Astrocyte of the spinal cord (primary cell): ENCODE measurements at regions not wholly inside any gene's neighbourhood (a gene's known extent, or its start where the extent isn't known, plus 50 kb on each side); places are given as distances from the start of the nearest gene placed in this dataset.

Source experiments
- DNase-seq: peaks from one replicate; pipeline ENCODE4 v3.0.0; 2011; ENCODE audit warnings: low read depth, low spot score
- H3K4me3 ChIP-seq: 2 replicates; pipeline ENCODE4 v1.5.1; 2011; ENCODE audit warnings: low read depth, mild to moderate bottlenecking, low read length, moderate library complexity
- CTCF ChIP-seq: IDR thresholded peaks from 2 replicates; pipeline ENCODE4 v1.5.1; 2012; ENCODE audit warnings: low read depth, mild to moderate bottlenecking, low read length, inconsistent platforms
- in situ Hi-C: cut with HindIII; loops from 2 replicates; pipeline ENCODE4 v1.10.0; 2017; ENCODE audit warnings: low sequenced_read_pairs

- no peak overlapping the region for H3K4me3 ChIP-seq
- in situ Hi-C loops = no loop called here
- TF ChIP-seq CTCF = no peak
- DNase-seq = no peak
These were observed 134.9 kb upstream of the HSD17B12 start for GRCh38 chr11:43545610-43546009.

- DNase-seq = no peak
- H3K4me3 ChIP-seq = no peak overlapping the region
- in situ Hi-C loops = no loop called here
- TF ChIP-seq CTCF = no peak
These were observed 133.7 kb upstream of the HSD17B12 start for GRCh38 chr11:43546561-43547429.

- no peak for DNase-seq
- no peak for TF ChIP-seq CTCF
- in situ Hi-C loops = no loop called here
- H3K4me3 ChIP-seq = no peak overlapping the region
These were observed 133.1 kb upstream of the HSD17B12 start for GRCh38 chr11:43547430-43547831.

GRCh38 chr11:43547889-43548381, 132.6 kb upstream of the HSD17B12 start:
- no peak for DNase-seq
- H3K4me3 ChIP-seq = no peak overlapping the region
- TF ChIP-seq CTCF = no peak
- in situ Hi-C loops = no loop called here

GRCh38 chr11:43548916-43549315, 131.6 kb upstream of the HSD17B12 start:
- TF ChIP-seq CTCF = no peak

GRCh38 chr11:43549624-43550023, 130.9 kb upstream of the HSD17B12 start:
- in situ Hi-C loops = no loop called here
- H3K4me3 ChIP-seq = no peak overlapping the region
- no peak for TF ChIP-seq CTCF
- DNase-seq = no peak

More at GRCh38 chr11:43548916-43549315, 131.6 kb upstream of the HSD17B12 start:
- in situ Hi-C loops = no loop called here
- no peak overlapping the region for H3K4me3 ChIP-seq
- DNase-seq = no peak
